Epithelial cell of esophagus (primary cell): ENCODE measurements at regions not wholly inside any gene's neighbourhood (a gene's known extent, or its start where the extent isn't known, plus 50 kb on each side); places are given as distances from the start of the nearest gene placed in this dataset.

Experiments used
- DNase-seq: peaks from one replicate; pipeline ENCODE4 v3.0.0; 2010; ENCODE audit warnings: low read depth
- H3K4me3 ChIP-seq: 2 replicates; pipeline ENCODE4 v1.5.1; 2011; ENCODE audit warnings: mild to moderate bottlenecking, low read length, control low read depth
- TF ChIP-seq, protein P1 (sequence below): IDR thresholded peaks from 2 replicates; pipeline ENCODE4 v1.5.1; 2011; ENCODE audit warnings: low read depth, mild to moderate bottlenecking, low read length, control low read depth, inconsistent platforms; ENCODE audit not compliant: insufficient read depth; ENCODE audit errors: missing control alignments

- no peak overlapping the region for H3K4me3 ChIP-seq
- no peak for DNase-seq
- TF ChIP-seq, protein P1, sequence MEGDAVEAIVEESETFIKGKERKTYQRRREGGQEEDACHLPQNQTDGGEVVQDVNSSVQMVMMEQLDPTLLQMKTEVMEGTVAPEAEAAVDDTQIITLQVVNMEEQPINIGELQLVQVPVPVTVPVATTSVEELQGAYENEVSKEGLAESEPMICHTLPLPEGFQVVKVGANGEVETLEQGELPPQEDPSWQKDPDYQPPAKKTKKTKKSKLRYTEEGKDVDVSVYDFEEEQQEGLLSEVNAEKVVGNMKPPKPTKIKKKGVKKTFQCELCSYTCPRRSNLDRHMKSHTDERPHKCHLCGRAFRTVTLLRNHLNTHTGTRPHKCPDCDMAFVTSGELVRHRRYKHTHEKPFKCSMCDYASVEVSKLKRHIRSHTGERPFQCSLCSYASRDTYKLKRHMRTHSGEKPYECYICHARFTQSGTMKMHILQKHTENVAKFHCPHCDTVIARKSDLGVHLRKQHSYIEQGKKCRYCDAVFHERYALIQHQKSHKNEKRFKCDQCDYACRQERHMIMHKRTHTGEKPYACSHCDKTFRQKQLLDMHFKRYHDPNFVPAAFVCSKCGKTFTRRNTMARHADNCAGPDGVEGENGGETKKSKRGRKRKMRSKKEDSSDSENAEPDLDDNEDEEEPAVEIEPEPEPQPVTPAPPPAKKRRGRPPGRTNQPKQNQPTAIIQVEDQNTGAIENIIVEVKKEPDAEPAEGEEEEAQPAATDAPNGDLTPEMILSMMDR: no peak
Measured at GRCh38 chr16:48932216-48932855, 322.4 kb upstream of the N4BP1 start.

DNA sequence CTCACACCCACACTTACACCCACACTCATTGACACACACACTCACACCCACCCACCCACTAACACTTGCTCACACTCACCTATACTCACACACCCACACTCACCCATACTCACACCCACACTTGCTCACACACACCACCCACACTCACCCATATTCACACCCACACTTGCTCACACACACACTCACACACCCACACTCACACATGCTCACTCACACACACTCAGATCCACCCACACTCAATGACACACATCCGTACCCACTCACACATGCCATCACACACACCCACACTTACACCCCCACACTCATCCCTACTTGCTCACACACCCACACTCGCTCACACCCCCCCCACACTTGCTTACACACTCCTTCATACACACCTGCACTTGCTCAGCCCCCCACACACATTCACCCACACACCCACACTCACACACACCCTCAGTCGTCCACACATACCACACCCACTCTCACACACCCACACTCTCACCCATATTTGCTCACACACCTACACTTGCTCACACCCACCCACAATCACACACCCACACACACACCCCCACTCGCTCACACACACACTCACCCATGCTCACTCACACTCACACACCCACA, 321.1 kb upstream of the N4BP1 start:
- H3K4me3 ChIP-seq: no peak overlapping the region
- TF ChIP-seq, protein P1: no peak
- DNase-seq: no peak

DNA sequence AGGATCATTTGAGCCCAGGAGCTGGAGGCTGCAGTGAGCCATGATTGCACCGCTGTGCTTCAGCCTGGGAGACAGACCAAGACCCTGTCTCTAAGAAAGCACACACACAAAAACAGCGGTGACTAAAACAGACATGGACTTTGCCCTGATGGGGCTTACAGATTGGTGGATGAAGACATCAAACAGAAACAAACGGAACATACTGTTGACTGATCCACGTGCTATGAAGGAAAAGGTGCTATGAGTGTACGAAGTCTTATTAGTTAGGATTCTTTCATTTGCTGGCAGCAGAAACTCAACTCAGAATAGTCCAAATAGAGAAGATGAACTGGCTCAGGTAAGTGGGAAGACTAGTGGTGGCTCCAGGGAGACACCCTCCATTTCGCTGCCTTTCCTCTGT, 309.8 kb upstream of the N4BP1 start:
- TF ChIP-seq, protein P1: no peak
- no peak overlapping the region for H3K4me3 ChIP-seq
- no peak for DNase-seq

GRCh38 chr16:48918520-48919258, 308.7 kb upstream of the N4BP1 start:
- TF ChIP-seq, protein P1: no peak
- DNase-seq: peak; percentile 70
- no peak overlapping the region for H3K4me3 ChIP-seq

GRCh38 chr16:48916566-48916965, 306.6 kb upstream of the N4BP1 start:
- no peak overlapping the region for H3K4me3 ChIP-seq
- TF ChIP-seq, protein P1: no peak
- DNase-seq: no peak

DNA sequence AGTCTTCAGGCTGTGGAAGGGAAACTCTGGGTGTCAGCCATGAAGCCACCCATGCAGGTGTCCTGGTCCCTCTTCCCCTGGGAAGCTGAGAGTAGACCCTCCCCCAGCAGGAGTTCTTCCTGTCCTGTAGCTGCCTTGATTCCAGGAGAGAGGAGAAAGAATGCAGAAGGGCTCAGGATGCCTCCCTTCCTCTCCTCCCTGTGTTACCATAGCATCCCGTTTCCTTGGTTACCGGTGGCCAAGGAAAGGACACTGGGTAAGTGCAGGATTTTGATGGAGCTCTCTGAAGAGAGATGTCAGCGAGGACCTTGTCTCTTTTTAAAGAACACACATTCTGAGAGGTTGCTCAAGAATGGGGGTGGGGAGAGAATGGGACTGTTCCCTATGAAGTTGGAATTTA, 304.1 kb upstream of the N4BP1 start:
- DNase-seq: no peak
- TF ChIP-seq, protein P1: no peak
- no peak overlapping the region for H3K4me3 ChIP-seq
